OCI-LY3 (cell line): ENCODE measurements at regions not wholly inside any gene's neighbourhood (a gene's known extent, or its start where the extent isn't known, plus 50 kb on each side); places are given as distances from the start of the nearest gene placed in this dataset.

Experiments used
- EZH2phosphoT487 ChIP-seq: fragments of 200-600 bp; shearing (Covaris generic); IDR thresholded peaks from 2 replicates; pipeline ENCODE4 v1.6.1; 2018; ENCODE audit warnings: antibody characterized with exemption, mixed run types, low read depth
- TF ChIP-seq, protein P1 (sequence below): fragments of 200-600, 300-600 bp; sonication (generic); IDR thresholded peaks from 2 replicates; pipeline ENCODE4 v1.5.1; 2014; ENCODE audit warnings: antibody characterized with exemption, low read length, low read depth

GRCh38 chr22:49570032-49570848 is 257.4 kb downstream of the BRD1 start:
- TF ChIP-seq, protein P1, sequence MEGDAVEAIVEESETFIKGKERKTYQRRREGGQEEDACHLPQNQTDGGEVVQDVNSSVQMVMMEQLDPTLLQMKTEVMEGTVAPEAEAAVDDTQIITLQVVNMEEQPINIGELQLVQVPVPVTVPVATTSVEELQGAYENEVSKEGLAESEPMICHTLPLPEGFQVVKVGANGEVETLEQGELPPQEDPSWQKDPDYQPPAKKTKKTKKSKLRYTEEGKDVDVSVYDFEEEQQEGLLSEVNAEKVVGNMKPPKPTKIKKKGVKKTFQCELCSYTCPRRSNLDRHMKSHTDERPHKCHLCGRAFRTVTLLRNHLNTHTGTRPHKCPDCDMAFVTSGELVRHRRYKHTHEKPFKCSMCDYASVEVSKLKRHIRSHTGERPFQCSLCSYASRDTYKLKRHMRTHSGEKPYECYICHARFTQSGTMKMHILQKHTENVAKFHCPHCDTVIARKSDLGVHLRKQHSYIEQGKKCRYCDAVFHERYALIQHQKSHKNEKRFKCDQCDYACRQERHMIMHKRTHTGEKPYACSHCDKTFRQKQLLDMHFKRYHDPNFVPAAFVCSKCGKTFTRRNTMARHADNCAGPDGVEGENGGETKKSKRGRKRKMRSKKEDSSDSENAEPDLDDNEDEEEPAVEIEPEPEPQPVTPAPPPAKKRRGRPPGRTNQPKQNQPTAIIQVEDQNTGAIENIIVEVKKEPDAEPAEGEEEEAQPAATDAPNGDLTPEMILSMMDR, result no peak
- no peak for TF ChIP-seq EZH2phosphoT487
